OCI-LY1 (cell line): ENCODE measurements at regions not wholly inside any gene's neighbourhood (a gene's known extent, or its start where the extent isn't known, plus 50 kb on each side); places are given as distances from the start of the nearest gene placed in this dataset.

ENCODE experiments used
- EZH2 ChIP-seq: fragments of 200-600 bp; sonication (generic), shearing (Covaris generic); IDR thresholded peaks from 2 replicates; pipeline ENCODE4 v1.8.0; 2017; ENCODE audit warnings: borderline replicate concordance, mixed run types, mild to moderate bottlenecking, antibody characterized with exemption, low read length, moderate library complexity, mixed read lengths
- TF ChIP-seq, protein P1 (sequence below): fragments of 200-600 bp; sonication (generic), shearing (Covaris generic); IDR thresholded peaks from 2 replicates; pipeline ENCODE4 v1.5.1; 2017; ENCODE audit warnings: mild to moderate bottlenecking, antibody characterized with exemption, low read length, moderate library complexity, mixed read lengths

DNA sequence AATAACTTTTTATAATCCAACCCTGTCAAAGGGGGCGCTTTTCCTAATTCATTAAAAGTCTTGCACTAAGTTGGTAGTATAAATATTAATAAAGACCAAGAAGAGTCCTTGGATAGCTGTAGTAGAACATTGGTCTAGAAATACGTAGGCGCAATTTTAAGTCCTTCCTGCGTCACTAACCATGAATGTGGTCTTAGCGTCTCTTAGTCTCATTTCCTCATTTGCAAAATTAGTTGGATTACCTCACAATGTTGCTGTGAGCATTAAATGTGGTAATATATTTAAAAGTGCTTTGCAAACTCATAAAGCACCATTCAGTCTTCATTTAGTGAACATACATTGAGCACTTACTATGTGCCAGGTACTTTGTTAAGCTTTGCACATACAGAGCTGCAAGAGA is 149.7 kb downstream of the AEBP2 start:
- TF ChIP-seq, protein P1, sequence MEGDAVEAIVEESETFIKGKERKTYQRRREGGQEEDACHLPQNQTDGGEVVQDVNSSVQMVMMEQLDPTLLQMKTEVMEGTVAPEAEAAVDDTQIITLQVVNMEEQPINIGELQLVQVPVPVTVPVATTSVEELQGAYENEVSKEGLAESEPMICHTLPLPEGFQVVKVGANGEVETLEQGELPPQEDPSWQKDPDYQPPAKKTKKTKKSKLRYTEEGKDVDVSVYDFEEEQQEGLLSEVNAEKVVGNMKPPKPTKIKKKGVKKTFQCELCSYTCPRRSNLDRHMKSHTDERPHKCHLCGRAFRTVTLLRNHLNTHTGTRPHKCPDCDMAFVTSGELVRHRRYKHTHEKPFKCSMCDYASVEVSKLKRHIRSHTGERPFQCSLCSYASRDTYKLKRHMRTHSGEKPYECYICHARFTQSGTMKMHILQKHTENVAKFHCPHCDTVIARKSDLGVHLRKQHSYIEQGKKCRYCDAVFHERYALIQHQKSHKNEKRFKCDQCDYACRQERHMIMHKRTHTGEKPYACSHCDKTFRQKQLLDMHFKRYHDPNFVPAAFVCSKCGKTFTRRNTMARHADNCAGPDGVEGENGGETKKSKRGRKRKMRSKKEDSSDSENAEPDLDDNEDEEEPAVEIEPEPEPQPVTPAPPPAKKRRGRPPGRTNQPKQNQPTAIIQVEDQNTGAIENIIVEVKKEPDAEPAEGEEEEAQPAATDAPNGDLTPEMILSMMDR = no peak
- TF ChIP-seq EZH2 = no peak
